GM23338 (cell line): ENCODE measurements at regions not wholly inside any gene's neighbourhood (a gene's known extent, or its start where the extent isn't known, plus 50 kb on each side); places are given as distances from the start of the nearest gene placed in this dataset.

Experiments
- ATAC-seq: fragments of 200-7000 bp; cut with Tn5 transposase; 3 replicates; pipeline ENCODE4 v1.9.1; 2020
- DNase-seq: peaks from one replicate; pipeline ENCODE4 v3.0.0-alpha.2; 2015; ENCODE audit warnings: low spot score
- H2AFZ ChIP-seq: fragments of 200-600 bp; sonication (generic); 2 replicates; pipeline ENCODE4 v1.8.0; 2016; ENCODE audit warnings: antibody characterized with exemption, mild to moderate bottlenecking, moderate library complexity
- H3F3A ChIP-seq: fragments of 200-600 bp; sonication (generic); replicated peaks from 2 replicates; pipeline ENCODE4 v1.8.0; 2017; ENCODE audit warnings: antibody characterized with exemption, mixed run types, low read depth
- H3K27ac ChIP-seq: fragments of 200-600 bp; sonication (generic); 2 replicates; pipeline ENCODE4 v1.6.1; 2016; ENCODE audit warnings: low read depth
- H3K27me3 ChIP-seq: fragments of 200-600 bp; sonication (generic); 2 replicates; pipeline ENCODE4 v1.8.0; 2016; ENCODE audit warnings: mild to moderate bottlenecking, mixed run types, moderate library complexity; ENCODE audit not compliant: insufficient read depth
- H3K36me3 ChIP-seq: fragments of 200-600 bp; sonication (generic); 2 replicates; pipeline ENCODE4 v1.8.0; 2016; ENCODE audit warnings: mild to moderate bottlenecking; ENCODE audit not compliant: insufficient read depth
- H3K4me1 ChIP-seq: fragments of 200-600 bp; sonication (generic); 2 replicates; pipeline ENCODE4 v1.8.0; 2016; ENCODE audit warnings: mild to moderate bottlenecking, moderate library complexity; ENCODE audit not compliant: insufficient read depth
- H3K4me2 ChIP-seq: fragments of 200-600 bp; sonication (generic); 2 replicates; pipeline ENCODE4 v1.7.1; 2017; ENCODE audit warnings: mixed run types
- H3K4me3 ChIP-seq: fragments of 200-600 bp; sonication (generic); 2 replicates; pipeline ENCODE4 v1.6.1; 2016; ENCODE audit warnings: mixed run types
- H3K79me2 ChIP-seq: fragments of 200-600 bp; sonication (generic); replicated peaks from 2 replicates; pipeline ENCODE4 v1.8.0; 2017; ENCODE audit warnings: mild to moderate bottlenecking; ENCODE audit not compliant: insufficient read depth
- H3K9me2 ChIP-seq: fragments of 200-600 bp; sonication (generic); 2 replicates; pipeline ENCODE4 v1.8.0; 2017; ENCODE audit not compliant: insufficient read depth
- H4K20me1 ChIP-seq: fragments of 200-600 bp; sonication (generic); replicated peaks from 2 replicates; pipeline ENCODE4 v1.8.0; 2017; ENCODE audit warnings: mild to moderate bottlenecking; ENCODE audit not compliant: insufficient read depth
- H3K27ac Mint-ChIP-seq: 2 replicates; pipeline ENCODE4 v1.8.0; 2020; ENCODE audit warnings: inconsistent platforms, mild to moderate bottlenecking, moderate library complexity, mixed read lengths
- H3K27me3 Mint-ChIP-seq: 3 replicates; pipeline ENCODE4 v1.8.0; 2022; ENCODE audit warnings: low read depth, mild to moderate bottlenecking, moderate library complexity, mixed read lengths, inconsistent platforms; ENCODE audit not compliant: insufficient read depth, poor library complexity
- H3K36me3 Mint-ChIP-seq: 3 replicates; pipeline ENCODE4 v1.8.0; 2021; ENCODE audit warnings: low read depth, mild to moderate bottlenecking, inconsistent platforms, moderate library complexity, mixed read lengths
- H3K4me1 Mint-ChIP-seq: 3 replicates; pipeline ENCODE4 v1.8.0; 2020; ENCODE audit warnings: mild to moderate bottlenecking, inconsistent platforms, mixed read lengths
- H3K4me3 Mint-ChIP-seq: 3 replicates; pipeline ENCODE4 v1.8.0; 2021; ENCODE audit warnings: moderate library complexity, mild to moderate bottlenecking, inconsistent platforms, mixed read lengths
- H3K9me3 Mint-ChIP-seq: 3 replicates; pipeline ENCODE4 v1.8.0; 2020; ENCODE audit warnings: moderate library complexity, mild to moderate bottlenecking, inconsistent platforms, mixed read lengths
- CREB1 ChIP-seq: fragments of 250-450 bp; sonication (Bioruptor Pico); IDR thresholded peaks from 2 replicates; pipeline ENCODE4 v1.5.0; 2020; ENCODE audit warnings: low read depth, mild to moderate bottlenecking, moderate library complexity
- CTCF ChIP-seq, 2 experiments: fragments of 200-600 bp in 1 of 2; sonication (generic) in 1 of 2; conservative IDR thresholded peaks; 2 replicates each; pipeline versions ENCODE4 v1.5.1 to v1.6.1; 2016 to 2017; ENCODE audit warnings: antibody characterized with exemption in 2 of 2, low read depth in 2 of 2, mild to moderate bottlenecking in 2 of 2, moderate library complexity in 1 of 2
- ETS1 ChIP-seq: IDR thresholded peaks from 2 replicates; pipeline ENCODE4 v1.6.1; 2016; ENCODE audit warnings: antibody characterized with exemption
- EZH2 ChIP-seq: fragments of 200-600 bp; sonication (generic); IDR thresholded peaks from one replicate; pipeline ENCODE4 v1.8.0; 2017; ENCODE audit warnings: antibody characterized with exemption, mild to moderate bottlenecking, low read depth; ENCODE audit not compliant: unreplicated experiment
- EZH2phosphoT487 ChIP-seq: fragments of 200-600 bp; sonication (generic); IDR thresholded peaks from one replicate; pipeline ENCODE4 v1.8.1; 2018; ENCODE audit warnings: antibody characterized with exemption; ENCODE audit not compliant: unreplicated experiment
- JUNB ChIP-seq: IDR thresholded peaks from one replicate; pipeline ENCODE4 v1.6.1; 2016; ENCODE audit warnings: antibody characterized with exemption; ENCODE audit not compliant: unreplicated experiment
- POLR2AphosphoS5 ChIP-seq: IDR thresholded peaks from 2 replicates; pipeline ENCODE4 v1.6.1; 2016; ENCODE audit warnings: antibody characterized with exemption, low read depth
- STAT1 ChIP-seq: IDR thresholded peaks from one replicate; pipeline ENCODE4 v1.6.1; 2016; ENCODE audit warnings: antibody characterized with exemption; ENCODE audit not compliant: unreplicated experiment
- ZNF114 ChIP-seq: fragments of 250-450 bp; sonication (Bioruptor Pico); IDR thresholded peaks from 2 replicates; pipeline ENCODE4 v1.5.0; 2020; ENCODE audit warnings: mild to moderate bottlenecking, moderate library complexity
- ZNF331 ChIP-seq: fragments of 250-450 bp; sonication (Bioruptor Pico); IDR thresholded peaks from 2 replicates; pipeline ENCODE4 v1.5.0; 2020; ENCODE audit warnings: low read depth, mild to moderate bottlenecking, moderate library complexity
- TF ChIP-seq, protein P1 (sequence below): fragments of 250-450 bp; sonication (Bioruptor Pico); IDR thresholded peaks from 2 replicates; pipeline ENCODE4 v1.5.0; 2020; ENCODE audit warnings: mild to moderate bottlenecking, moderate library complexity

- Histone ChIP-seq H3K27ac (no peak overlapping the region), H3K36me3 (no peaks in the 10 kb centered on the region), H2AFZ (no peak overlapping the region), H3K4me1 (no peaks in the 10 kb centered on the region), H3F3A (no peaks in the 10 kb centered on the region), H3K79me2 (no peaks in the 10 kb centered on the region), H3K4me3 (no peak overlapping the region), H4K20me1 (no peaks in the 10 kb centered on the region), H3K9me2 (peaks cover 2% of the 10 kb centered on the region; the same call in 1 of the 2 replicates), H3K27me3 (no peaks in the 10 kb centered on the region), H3K4me2 (no peak overlapping the region)
- TF ChIP-seq EZH2: no peak
- TF ChIP-seq ZNF114 (CRISPR knock-in tag): no peak
- TF ChIP-seq ZNF331 (CRISPR knock-in tag): no peak
- TF ChIP-seq JUNB: no peak
- no peak for TF ChIP-seq POLR2AphosphoS5
- no peak for TF ChIP-seq CREB1 (CRISPR knock-in tag)
- Mint-ChIP-seq H3K4me1 (no peaks in the 10 kb centered on the region), H3K36me3 (no peaks in the 10 kb centered on the region), H3K9me3 (peaks cover 5% of the 10 kb centered on the region; the same call in 1 of the 3 replicates), H3K4me3 (no peak overlapping the region), H3K27me3 (peaks cover 1% of the 10 kb centered on the region), H3K27ac (no peak overlapping the region)
- ATAC-seq (no peak), DNase-seq (no peak)
These were observed 466.0 kb upstream of the THBS1 start for GRCh38 chr15:39114690-39115378.

DNA sequence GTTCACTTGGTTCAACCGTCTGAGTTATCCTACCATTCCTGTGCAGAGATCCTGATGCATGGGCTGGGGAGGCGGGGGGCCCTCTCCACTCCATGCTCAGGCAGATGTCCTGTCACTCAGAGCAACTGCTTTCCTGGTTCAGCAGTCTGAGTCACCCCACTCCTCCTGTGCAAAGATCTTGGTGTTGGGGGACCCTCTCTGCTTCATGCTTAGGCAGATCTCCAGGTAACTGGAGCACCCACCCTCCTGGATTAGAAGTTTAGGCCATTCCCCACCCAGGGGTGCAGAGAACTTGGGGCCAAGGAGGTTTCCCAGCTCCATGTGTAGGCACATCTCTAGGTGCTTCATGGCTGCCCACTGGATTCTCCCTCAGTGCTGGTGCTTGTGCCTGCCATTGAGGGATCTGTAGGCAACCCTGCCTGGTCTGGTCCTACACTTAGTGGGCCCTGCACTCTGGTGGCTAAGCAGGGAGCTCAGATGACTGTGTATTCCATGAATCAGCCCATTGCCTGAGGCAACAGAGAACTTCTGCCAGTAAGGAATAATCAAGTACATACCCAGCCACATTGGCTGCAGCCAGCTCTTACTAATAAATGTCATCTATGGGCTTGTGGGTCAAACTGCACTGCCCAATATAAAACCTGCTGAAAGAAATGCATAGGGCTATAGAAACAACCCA, 465.4 kb upstream of the THBS1 start:
- H3K4me2 ChIP-seq: no peak overlapping the region
- H3K27me3 Mint-ChIP-seq: no peaks in the 10 kb centered on the region
- no peaks in the 10 kb centered on the region for H3K79me2 ChIP-seq
- H3K4me1 Mint-ChIP-seq: no peaks in the 10 kb centered on the region
- H3K4me1 ChIP-seq: no peaks in the 10 kb centered on the region
- H3K36me3 ChIP-seq: no peaks in the 10 kb centered on the region
- no peak overlapping the region for H3K4me3 Mint-ChIP-seq
- H3K27ac ChIP-seq: no peak overlapping the region
- H3K9me3 Mint-ChIP-seq: peaks cover 5% of the 10 kb centered on the region; the same call in 1 of the 3 replicates
- no peak overlapping the region for H3K4me3 ChIP-seq
- H3K27ac Mint-ChIP-seq: no peak overlapping the region
- H3K9me2 ChIP-seq: no peaks in the 10 kb centered on the region; the same call in 1 of the 2 replicates
- no peak overlapping the region for H2AFZ ChIP-seq
- H3K36me3 Mint-ChIP-seq: no peaks in the 10 kb centered on the region
- DNase-seq (no peak), ATAC-seq (no peak)
- no peaks in the 10 kb centered on the region for H3K27me3 ChIP-seq
- H3F3A ChIP-seq: no peaks in the 10 kb centered on the region
- no peaks in the 10 kb centered on the region for H4K20me1 ChIP-seq
- TF ChIP-seq EZH2: no peak
- TF ChIP-seq JUNB: no peak
- TF ChIP-seq CREB1 (CRISPR knock-in tag): no peak
- TF ChIP-seq STAT1: no peak
- no peak for TF ChIP-seq ZNF331 (CRISPR knock-in tag)
- TF ChIP-seq CTCF (conservative IDR thresholded peaks at IDR 0.05; ENCODE audit: low read depth in 2 of 2): no peak
- no peak for TF ChIP-seq ZNF114 (CRISPR knock-in tag)
- TF ChIP-seq ETS1: no peak
- TF ChIP-seq, protein P1, sequence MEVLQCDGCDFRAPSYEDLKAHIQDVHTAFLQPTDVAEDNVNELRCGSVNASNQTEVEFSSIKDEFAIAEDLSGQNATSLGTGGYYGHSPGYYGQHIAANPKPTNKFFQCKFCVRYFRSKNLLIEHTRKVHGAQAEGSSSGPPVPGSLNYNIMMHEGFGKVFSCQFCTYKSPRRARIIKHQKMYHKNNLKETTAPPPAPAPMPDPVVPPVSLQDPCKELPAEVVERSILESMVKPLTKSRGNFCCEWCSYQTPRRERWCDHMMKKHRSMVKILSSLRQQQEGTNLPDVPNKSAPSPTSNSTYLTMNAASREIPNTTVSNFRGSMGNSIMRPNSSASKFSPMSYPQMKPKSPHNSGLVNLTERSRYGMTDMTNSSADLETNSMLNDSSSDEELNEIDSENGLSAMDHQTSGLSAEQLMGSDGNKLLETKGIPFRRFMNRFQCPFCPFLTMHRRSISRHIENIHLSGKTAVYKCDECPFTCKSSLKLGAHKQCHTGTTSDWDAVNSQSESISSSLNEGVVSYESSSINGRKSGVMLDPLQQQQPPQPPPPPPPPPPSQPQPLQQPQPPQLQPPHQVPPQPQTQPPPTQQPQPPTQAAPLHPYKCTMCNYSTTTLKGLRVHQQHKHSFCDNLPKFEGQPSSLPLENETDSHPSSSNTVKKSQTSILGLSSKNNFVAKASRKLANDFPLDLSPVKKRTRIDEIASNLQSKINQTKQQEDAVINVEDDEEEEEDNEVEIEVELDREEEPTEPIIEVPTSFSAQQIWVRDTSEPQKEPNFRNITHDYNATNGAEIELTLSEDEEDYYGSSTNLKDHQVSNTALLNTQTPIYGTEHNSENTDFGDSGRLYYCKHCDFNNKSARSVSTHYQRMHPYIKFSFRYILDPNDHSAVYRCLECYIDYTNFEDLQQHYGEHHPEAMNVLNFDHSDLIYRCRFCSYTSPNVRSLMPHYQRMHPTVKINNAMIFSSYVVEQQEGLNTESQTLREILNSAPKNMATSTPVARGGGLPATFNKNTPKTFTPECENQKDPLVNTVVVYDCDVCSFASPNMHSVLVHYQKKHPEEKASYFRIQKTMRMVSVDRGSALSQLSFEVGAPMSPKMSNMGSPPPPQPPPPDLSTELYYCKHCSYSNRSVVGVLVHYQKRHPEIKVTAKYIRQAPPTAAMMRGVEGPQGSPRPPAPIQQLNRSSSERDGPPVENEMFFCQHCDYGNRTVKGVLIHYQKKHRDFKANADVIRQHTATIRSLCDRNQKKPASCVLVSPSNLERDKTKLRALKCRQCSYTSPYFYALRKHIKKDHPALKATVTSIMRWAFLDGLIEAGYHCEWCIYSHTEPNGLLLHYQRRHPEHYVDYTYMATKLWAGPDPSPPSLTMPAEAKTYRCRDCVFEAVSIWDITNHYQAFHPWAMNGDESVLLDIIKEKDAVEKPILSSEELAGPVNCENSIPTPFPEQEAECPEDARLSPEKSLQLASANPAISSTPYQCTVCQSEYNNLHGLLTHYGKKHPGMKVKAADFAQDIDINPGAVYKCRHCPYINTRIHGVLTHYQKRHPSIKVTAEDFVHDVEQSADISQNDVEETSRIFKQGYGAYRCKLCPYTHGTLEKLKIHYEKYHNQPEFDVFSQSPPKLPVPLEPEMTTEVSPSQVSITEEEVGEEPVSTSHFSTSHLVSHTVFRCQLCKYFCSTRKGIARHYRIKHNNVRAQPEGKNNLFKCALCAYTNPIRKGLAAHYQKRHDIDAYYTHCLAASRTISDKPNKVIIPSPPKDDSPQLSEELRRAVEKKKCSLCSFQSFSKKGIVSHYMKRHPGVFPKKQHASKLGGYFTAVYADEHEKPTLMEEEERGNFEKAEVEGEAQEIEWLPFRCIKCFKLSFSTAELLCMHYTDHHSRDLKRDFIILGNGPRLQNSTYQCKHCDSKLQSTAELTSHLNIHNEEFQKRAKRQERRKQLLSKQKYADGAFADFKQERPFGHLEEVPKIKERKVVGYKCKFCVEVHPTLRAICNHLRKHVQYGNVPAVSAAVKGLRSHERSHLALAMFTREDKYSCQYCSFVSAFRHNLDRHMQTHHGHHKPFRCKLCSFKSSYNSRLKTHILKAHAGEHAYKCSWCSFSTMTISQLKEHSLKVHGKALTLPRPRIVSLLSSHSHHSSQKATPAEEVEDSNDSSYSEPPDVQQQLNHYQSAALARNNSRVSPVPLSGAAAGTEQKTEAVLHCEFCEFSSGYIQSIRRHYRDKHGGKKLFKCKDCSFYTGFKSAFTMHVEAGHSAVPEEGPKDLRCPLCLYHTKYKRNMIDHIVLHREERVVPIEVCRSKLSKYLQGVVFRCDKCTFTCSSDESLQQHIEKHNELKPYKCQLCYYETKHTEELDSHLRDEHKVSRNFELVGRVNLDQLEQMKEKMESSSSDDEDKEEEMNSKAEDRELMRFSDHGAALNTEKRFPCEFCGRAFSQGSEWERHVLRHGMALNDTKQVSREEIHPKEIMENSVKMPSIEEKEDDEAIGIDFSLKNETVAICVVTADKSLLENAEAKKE (CRISPR knock-in tag): no peak
- TF ChIP-seq EZH2phosphoT487: no peak
